HG03469 (cell line): ENCODE measurements at regions not wholly inside any gene's neighbourhood (a gene's known extent, or its start where the extent isn't known, plus 50 kb on each side); places are given as distances from the start of the nearest gene placed in this dataset.
"Not testable (repeated sequence)": the region's sequence is repeated elsewhere in the genome, so short reads cannot be mapped to it uniquely, and the experiment has no call there.

Experiments used
- ATAC-seq: cut with Tn5 transposase; IDR thresholded peaks from one replicate; pipeline ENCODE4 v1.9.1; 2021; ENCODE audit warnings: mild to moderate bottlenecking, moderate library complexity, moderate number of reproducible peaks; ENCODE audit not compliant: unreplicated experiment

GRCh38 chrX:138264095-138264494 lies 447.4 kb downstream of the FGF13 start:
- ATAC-seq, result not testable (repeated sequence)

GRCh38 chrX:138270931-138271330 lies 440.6 kb downstream of the FGF13 start:
- ATAC-seq, result no peak

GRCh38 chrX:138282598-138283150 lies 428.8 kb downstream of the FGF13 start:
- not testable (repeated sequence) for ATAC-seq

GRCh38 chrX:138287205-138287877 lies 424.2 kb downstream of the FGF13 start:
- ATAC-seq, result no peak

GRCh38 chrX:138294951-138295350 lies 416.6 kb downstream of the FGF13 start:
- ATAC-seq, result no peak

GRCh38 chrX:138298268-138298667 lies 413.2 kb downstream of the FGF13 start:
- no peak for ATAC-seq

GRCh38 chrX:138345801-138346200 lies 365.7 kb downstream of the FGF13 start:
- ATAC-seq, result no peak

- no peak for ATAC-seq
Measured at GRCh38 chrX:138349351-138349750, 362.2 kb downstream of the FGF13 start.

- ATAC-seq, result no peak
Measured at GRCh38 chrX:138378876-138379275, 332.6 kb downstream of the FGF13 start.

- no peak for ATAC-seq
Measured at GRCh38 chrX:138408101-138408500, 303.4 kb downstream of the FGF13 start.

- no peak for ATAC-seq
Measured at GRCh38 chrX:138411048-138411447, 300.5 kb downstream of the FGF13 start.
